ENCODE measurements at regions not wholly inside any gene's neighbourhood (a gene's known extent, or its start where the extent isn't known, plus 50 kb on each side); places are given as distances from the start of the nearest gene placed in this dataset.

- no peaks in the 10 kb centered on the region for H3K9me3 ChIP-seq
- H3K4me3 ChIP-seq (ENCODE audit: low read depth, low read length), result no peak overlapping the region
- no peaks in the 10 kb centered on the region for H3K27me3 ChIP-seq
- no peak for DNase-seq
- no peak for TF ChIP-seq CTCF (IDR thresholded peaks at IDR 0.05; ENCODE audit: low read depth, low read length)
- no peaks in the 10 kb centered on the region for H3K36me3 ChIP-seq
- no peaks in the 10 kb centered on the region for H3K4me1 ChIP-seq
These were observed 1061.2 kb downstream of the CDH11 start for GRCh38 chr16:64060631-64061030.

DNA sequence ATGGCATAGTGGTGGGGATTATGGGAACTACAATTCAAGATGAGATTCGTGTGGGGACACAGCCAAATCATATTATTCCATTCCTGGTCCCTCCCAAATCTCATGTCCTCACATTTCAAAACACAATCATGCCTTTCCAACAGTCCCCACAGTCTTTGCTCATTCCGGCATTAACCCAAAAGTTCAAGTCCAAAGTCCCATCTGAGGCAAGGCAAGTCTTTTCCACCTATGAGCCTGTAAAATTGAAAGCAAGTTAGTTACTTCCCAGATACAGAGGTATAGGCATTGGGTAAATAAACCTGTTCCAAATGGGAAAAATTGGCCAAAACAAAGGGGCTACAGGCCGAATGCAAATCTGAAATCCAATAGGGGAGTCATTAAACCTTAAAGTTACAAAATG is 1063.2 kb downstream of the CDH11 start:
- TF ChIP-seq CTCF (IDR thresholded peaks at IDR 0.05; ENCODE audit: low read depth, low read length), result no peak
- Histone ChIP-seq H3K27me3 (no peaks in the 10 kb centered on the region), H3K36me3 (no peaks in the 10 kb centered on the region), H3K4me3 (ENCODE audit: low read depth, low read length) (no peak overlapping the region), H3K4me1 (no peaks in the 10 kb centered on the region), H3K9me3 (no peaks in the 10 kb centered on the region)
- no peak for DNase-seq

- peaks cover 5% of the 10 kb centered on the region; the same call in 1 of the 2 replicates for H3K4me1 ChIP-seq
- H3K4me3 ChIP-seq (ENCODE audit: low read depth, low read length), result no peak overlapping the region
- DNase-seq, result peak; percentile 8
- TF ChIP-seq CTCF (IDR thresholded peaks at IDR 0.05; ENCODE audit: low read depth, low read length), result peak; percentile 54
- no peaks in the 10 kb centered on the region for H3K36me3 ChIP-seq
- H3K27me3 ChIP-seq, result no peaks in the 10 kb centered on the region
- H3K9me3 ChIP-seq, result no peaks in the 10 kb centered on the region
These were observed 1070.0 kb downstream of the CDH11 start for GRCh38 chr16:64051824-64052223.

- no peak for TF ChIP-seq CTCF (IDR thresholded peaks at IDR 0.05; ENCODE audit: low read depth, low read length)
- no peaks in the 10 kb centered on the region for H3K36me3 ChIP-seq
- H3K27me3 ChIP-seq, result no peaks in the 10 kb centered on the region
- no peak overlapping the region for H3K4me3 ChIP-seq (ENCODE audit: low read depth, low read length)
- H3K9me3 ChIP-seq, result no peaks in the 10 kb centered on the region
- DNase-seq, result no peak
- H3K4me1 ChIP-seq, result peaks cover 5% of the 10 kb centered on the region; the same call in 1 of the 2 replicates
These were observed 1074.0 kb downstream of the CDH11 start for GRCh38 chr16:64047878-64048277.

- DNase-seq, result no peak
- TF ChIP-seq CTCF (IDR thresholded peaks at IDR 0.05; ENCODE audit: low read depth, low read length), result no peak
- peaks cover 5% of the 10 kb centered on the region for H3K4me1 ChIP-seq
- no peak overlapping the region for H3K4me3 ChIP-seq (ENCODE audit: low read depth, low read length)
- no peaks in the 10 kb centered on the region for H3K36me3 ChIP-seq
- no peaks in the 10 kb centered on the region for H3K27me3 ChIP-seq
- no peaks in the 10 kb centered on the region for H3K9me3 ChIP-seq
These were observed 1074.7 kb downstream of the CDH11 start for GRCh38 chr16:64047207-64047606.

GRCh38 chr16:64035337-64035736 is 1086.5 kb downstream of the CDH11 start:
- no peaks in the 10 kb centered on the region for H3K36me3 ChIP-seq
- no peaks in the 10 kb centered on the region for H3K9me3 ChIP-seq

More at GRCh38 chr16:64035337-64035736, 1086.5 kb downstream of the CDH11 start:
- DNase-seq, result no peak
- no peak for TF ChIP-seq CTCF (IDR thresholded peaks at IDR 0.05; ENCODE audit: low read depth, low read length)
- Histone ChIP-seq H3K4me1 (no peaks in the 10 kb centered on the region), H3K4me3 (ENCODE audit: low read depth, low read length) (no peak overlapping the region), H3K27me3 (no peaks in the 10 kb centered on the region)
